NCI-H1417 treated with DMSO at 0.1 percent for 48 hours (cell line): ENCODE measurements at regions not wholly inside any gene's neighbourhood (a gene's known extent, or its start where the extent isn't known, plus 50 kb on each side); places are given as distances from the start of the nearest gene placed in this dataset.
"Not testable (repeated sequence)": the region's sequence is repeated elsewhere in the genome, so short reads cannot be mapped to it uniquely, and the experiment has no call there.

Experiments used
- DNase-seq: peaks from one replicate; lab custom pipeline; 2025; lab: John Stamatoyannopoulos, UW

- peak; percentile 5 for DNase-seq
Observed at GRCh38 chr7:118918556-118918955, 694.1 kb downstream of the ANKRD7 start.

GRCh38 chr7:118938845-118939244 is 714.3 kb downstream of the ANKRD7 start:
- DNase-seq, result no peak

GRCh38 chr7:118944271-118944670 is 719.8 kb downstream of the ANKRD7 start:
- no peak for DNase-seq

- DNase-seq, result no peak
Observed at GRCh38 chr7:118945911-118946682, 721.6 kb downstream of the ANKRD7 start.

GRCh38 chr7:118948508-118948907 is 724.0 kb downstream of the ANKRD7 start:
- DNase-seq, result no peak

- no peak for DNase-seq
Observed at GRCh38 chr7:118949031-118949430, 724.5 kb downstream of the ANKRD7 start.

- DNase-seq, result not testable (repeated sequence)
Observed at GRCh38 chr7:118956285-118956684, 731.8 kb downstream of the ANKRD7 start.

GRCh38 chr7:118969370-118969769 is 744.9 kb downstream of the ANKRD7 start:
- DNase-seq, result no peak

- no peak for DNase-seq
Observed at GRCh38 chr7:118971706-118972105, 747.2 kb downstream of the ANKRD7 start.

- DNase-seq, result peak; percentile 22
Observed at GRCh38 chr7:118974836-118975235, 750.3 kb downstream of the ANKRD7 start.

- DNase-seq, result no peak
Observed at GRCh38 chr7:118995350-118995749, 770.8 kb downstream of the ANKRD7 start.

- DNase-seq, result no peak
Observed at GRCh38 chr7:119007236-119007635, 782.7 kb downstream of the ANKRD7 start.

- DNase-seq, result no peak
Observed at GRCh38 chr7:119010635-119011034, 786.1 kb downstream of the ANKRD7 start.

GRCh38 chr7:119026391-119026790 is 801.9 kb downstream of the ANKRD7 start:
- no peak for DNase-seq

GRCh38 chr7:119028736-119029135 is 804.2 kb downstream of the ANKRD7 start:
- no peak for DNase-seq

- DNase-seq, result not testable (repeated sequence)
Observed at GRCh38 chr7:119032136-119032535, 807.6 kb downstream of the ANKRD7 start.

- DNase-seq, result no peak
Observed at GRCh38 chr7:119033641-119034040, 809.1 kb downstream of the ANKRD7 start.

GRCh38 chr7:119037941-119038340 is 813.4 kb downstream of the ANKRD7 start:
- DNase-seq, result no peak

- no peak for DNase-seq
Observed at GRCh38 chr7:119046068-119046467, 821.6 kb downstream of the ANKRD7 start.

- no peak for DNase-seq
Observed at GRCh38 chr7:119065966-119066365, 841.5 kb downstream of the ANKRD7 start.

GRCh38 chr7:119086026-119086425 is 861.5 kb downstream of the ANKRD7 start:
- DNase-seq, result no peak

GRCh38 chr7:119090851-119091250 is 866.3 kb downstream of the ANKRD7 start:
- no peak for DNase-seq

GRCh38 chr7:119096683-119097082 is 872.2 kb downstream of the ANKRD7 start:
- no peak for DNase-seq

GRCh38 chr7:119100611-119101258 is 876.2 kb downstream of the ANKRD7 start:
- DNase-seq, result peak; percentile 8
